Stimulated activated CD8-positive, alpha-beta memory T cell treated with anti-CD3 and anti-CD28 coated beads, Interleukin-4, amount 100 ng/mL, for 4 hours (primary cell): ENCODE measurements at regions not wholly inside any gene's neighbourhood (a gene's known extent, or its start where the extent isn't known, plus 50 kb on each side); places are given as distances from the start of the nearest gene placed in this dataset.

Experiments
- DNase-seq, 2 donors: peaks; one replicate each; pipeline ENCODE4 v3.0.0-alpha.2; 2020; ENCODE audit warnings: low read depth in 2 of 2, low spot score in 1 of 2

- no peak for DNase-seq
These were observed 56.1 kb upstream of the PMFBP1 start for GRCh38 chr16:72228014-72228413.

- no peak for DNase-seq
These were observed 54.2 kb upstream of the PMFBP1 start for GRCh38 chr16:72226136-72226535.

- no peak for DNase-seq
These were observed 52.4 kb upstream of the PMFBP1 start for GRCh38 chr16:72224260-72224768.

GRCh38 chr16:72222503-72222902 is 50.5 kb upstream of the PMFBP1 start:
- DNase-seq: no peak
